ENCODE measurements at regions not wholly inside any gene's neighbourhood (a gene's known extent, or its start where the extent isn't known, plus 50 kb on each side); places are given as distances from the start of the nearest gene placed in this dataset.

GRCh38 chr2:217652761-217653639, 349.8 kb downstream of the TNS1 start:
- TF ChIP-seq ZNF333 (CRISPR knock-in tag; IDR thresholded peaks at IDR 0.05; ENCODE audit: borderline replicate concordance): no peak
- TF ChIP-seq SIN3A (IDR thresholded peaks at IDR 0.05; ENCODE audit: borderline replicate concordance, low read depth, low read length): no peak
- TF ChIP-seq KLF9 (CRISPR knock-in tag; IDR thresholded peaks at IDR 0.05; ENCODE audit: low read depth): no peak
- TF ChIP-seq ZFP37 (CRISPR knock-in tag; IDR thresholded peaks at IDR 0.05; ENCODE audit: borderline replicate concordance): no peak
- no peak for TF ChIP-seq CTCF (CRISPR knock-in tag; IDR thresholded peaks at IDR 0.05)
